Activated T-cell treated with anti-CD3 and anti-CD28 coated beads, Interleukin-2, amount 50 U/mL, for 4 hours (primary cell): ENCODE measurements at regions not wholly inside any gene's neighbourhood (a gene's known extent, or its start where the extent isn't known, plus 50 kb on each side); places are given as distances from the start of the nearest gene placed in this dataset.

Experiments used
- ATAC-seq, 2 donors: fragments of 200-7000 bp; cut with Tn5 transposase; one replicate each; pipeline ENCODE4 v1.10.0; 2021
- DNase-seq: peaks from one replicate; pipeline ENCODE4 v3.0.0-alpha.2; 2020
- H3K27me3 Mint-ChIP-seq: one replicate; pipeline ENCODE4 v1.8.0; 2021; ENCODE audit warnings: low read depth, mixed read lengths
- H3K36me3 Mint-ChIP-seq: one replicate; pipeline ENCODE4 v1.8.0; 2022; ENCODE audit warnings: mixed read lengths; ENCODE audit not compliant: insufficient read depth
- H3K4me1 Mint-ChIP-seq: one replicate; pipeline ENCODE4 v1.8.0; 2021; ENCODE audit warnings: low read depth, mixed read lengths
- H3K4me3 Mint-ChIP-seq: one replicate; pipeline ENCODE4 v1.8.0; 2021; ENCODE audit warnings: mild to moderate bottlenecking, moderate library complexity, mixed read lengths
- H3K9me3 Mint-ChIP-seq: one replicate; pipeline ENCODE4 v1.8.0; 2021; ENCODE audit warnings: mixed read lengths

DNA sequence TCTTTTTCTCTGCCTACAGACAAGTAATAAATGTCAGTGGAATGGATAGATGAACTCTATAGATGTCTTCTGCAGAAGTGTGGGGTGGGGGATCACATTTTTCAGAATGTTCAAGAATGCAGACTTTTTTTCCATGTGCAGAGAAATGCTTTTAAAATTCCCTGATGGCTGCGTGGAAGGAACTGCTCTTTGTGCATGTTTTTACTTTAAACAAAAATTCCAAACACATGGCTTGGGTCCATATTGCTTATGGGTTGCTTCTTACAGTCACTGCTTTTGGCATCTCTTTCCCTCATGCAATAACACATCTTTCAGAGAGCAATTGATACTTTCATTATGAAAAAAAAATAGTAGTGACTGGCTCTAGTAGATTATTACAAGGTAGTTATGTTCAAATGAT lies 1053.6 kb downstream of the NLGN4Y start:
- DNase-seq: no peak
- Mint-ChIP-seq H3K36me3 (no peaks in the 10 kb centered on the region), H3K9me3 (no peaks in the 10 kb centered on the region), H3K27me3 (no peaks in the 10 kb centered on the region), H3K4me3 (no peak overlapping the region), H3K4me1 (no peaks in the 10 kb centered on the region)
- no peak for ATAC-seq

DNA sequence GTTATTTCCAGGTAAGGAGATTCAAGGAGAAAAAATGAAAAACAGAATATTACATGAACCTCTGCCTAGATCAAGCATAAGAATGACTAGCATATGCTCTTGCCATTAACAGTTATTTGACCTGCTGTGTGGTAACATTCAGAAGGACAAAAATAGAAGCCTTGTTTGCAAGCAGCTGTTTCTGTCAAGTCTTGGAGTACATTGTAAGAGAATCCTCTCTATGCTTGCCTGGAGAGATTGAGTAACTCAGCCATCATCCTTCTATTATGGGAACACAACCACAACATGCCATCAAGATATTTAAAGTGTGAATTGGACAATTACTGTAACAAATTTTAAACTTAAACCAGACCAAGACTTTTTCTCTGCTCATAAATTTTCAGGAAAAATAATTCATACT lies 1054.4 kb downstream of the NLGN4Y start:
- Mint-ChIP-seq H3K27me3 (no peaks in the 10 kb centered on the region), H3K36me3 (no peaks in the 10 kb centered on the region), H3K9me3 (no peaks in the 10 kb centered on the region), H3K4me1 (no peaks in the 10 kb centered on the region), H3K4me3 (no peak overlapping the region)
- DNase-seq (no peak), ATAC-seq (no peak)

DNA sequence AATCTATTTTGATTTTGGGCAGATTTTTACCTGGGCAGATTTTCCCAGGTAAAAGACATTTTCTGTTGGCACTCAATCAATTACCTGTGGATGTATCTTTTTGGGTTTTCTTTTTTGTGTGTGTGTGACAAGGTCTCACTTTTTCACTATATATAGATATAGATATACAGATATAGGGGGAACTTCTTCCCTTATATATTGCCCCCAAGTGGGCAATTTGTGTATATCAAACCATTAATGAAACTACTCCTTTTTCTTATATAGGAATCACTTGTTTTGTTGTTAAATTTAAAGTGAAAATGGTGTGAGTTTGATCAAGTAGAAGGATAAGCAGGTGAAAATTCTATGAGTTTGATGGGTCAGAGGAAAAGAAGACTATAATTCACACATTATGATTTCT lies 1054.9 kb downstream of the NLGN4Y start:
- no peak for ATAC-seq
- no peaks in the 10 kb centered on the region for H3K36me3 Mint-ChIP-seq
- no peak for DNase-seq

DNA sequence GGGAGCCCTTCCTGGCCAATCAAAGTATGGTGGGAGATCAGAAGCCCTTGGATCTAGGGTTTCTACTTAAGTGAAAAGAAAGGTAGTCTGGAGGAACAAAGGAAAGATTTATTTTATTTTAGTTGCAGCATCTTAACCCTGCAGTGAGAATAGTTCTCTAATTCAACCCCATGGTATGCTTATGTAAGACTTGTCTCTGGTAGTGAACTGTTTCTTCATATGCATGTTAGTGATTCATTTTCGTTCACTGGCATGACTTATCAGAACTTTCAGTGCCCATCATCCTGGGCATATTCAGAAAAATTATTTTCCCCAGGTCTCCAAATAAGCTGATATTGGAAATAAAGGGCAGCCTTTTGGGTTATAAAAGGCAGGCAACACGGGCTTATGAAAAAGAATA lies 1058.8 kb downstream of the NLGN4Y start:
- Mint-ChIP-seq H3K36me3 (no peaks in the 10 kb centered on the region), H3K27me3 (no peaks in the 10 kb centered on the region), H3K4me1 (no peaks in the 10 kb centered on the region), H3K9me3 (no peaks in the 10 kb centered on the region), H3K4me3 (no peak overlapping the region)
- no peak for ATAC-seq
- no peak for DNase-seq

More for the DNA sequence above, 1054.9 kb downstream of the NLGN4Y start:
- Mint-ChIP-seq H3K9me3 (no peaks in the 10 kb centered on the region), H3K4me3 (no peak overlapping the region), H3K27me3 (no peaks in the 10 kb centered on the region), H3K4me1 (no peaks in the 10 kb centered on the region)

DNA sequence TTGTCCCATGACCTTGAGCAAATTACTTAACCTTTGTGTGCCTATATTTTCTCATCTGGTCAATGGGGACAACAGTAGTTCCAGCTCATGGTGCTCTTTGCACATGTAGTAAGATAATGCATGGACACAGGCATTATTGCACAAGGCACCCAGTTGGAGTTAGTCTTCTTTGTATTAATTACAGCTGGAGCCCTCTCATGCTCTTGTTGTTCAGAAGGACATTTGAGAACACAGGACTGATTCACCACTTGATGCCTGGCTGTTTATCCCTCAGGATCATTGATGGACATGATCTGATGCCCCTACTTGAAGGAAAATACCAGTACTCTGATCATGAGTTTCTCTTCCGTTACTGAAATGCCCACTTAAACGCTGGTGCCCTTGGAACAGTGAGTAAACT lies 1068.6 kb downstream of the NLGN4Y start:
- DNase-seq (no peak), ATAC-seq (no peak)
- no peaks in the 10 kb centered on the region for H3K9me3 Mint-ChIP-seq
- H3K4me3 Mint-ChIP-seq: no peak overlapping the region
- H3K36me3 Mint-ChIP-seq: no peaks in the 10 kb centered on the region
- no peaks in the 10 kb centered on the region for H3K27me3 Mint-ChIP-seq
- H3K4me1 Mint-ChIP-seq: no peaks in the 10 kb centered on the region

DNA sequence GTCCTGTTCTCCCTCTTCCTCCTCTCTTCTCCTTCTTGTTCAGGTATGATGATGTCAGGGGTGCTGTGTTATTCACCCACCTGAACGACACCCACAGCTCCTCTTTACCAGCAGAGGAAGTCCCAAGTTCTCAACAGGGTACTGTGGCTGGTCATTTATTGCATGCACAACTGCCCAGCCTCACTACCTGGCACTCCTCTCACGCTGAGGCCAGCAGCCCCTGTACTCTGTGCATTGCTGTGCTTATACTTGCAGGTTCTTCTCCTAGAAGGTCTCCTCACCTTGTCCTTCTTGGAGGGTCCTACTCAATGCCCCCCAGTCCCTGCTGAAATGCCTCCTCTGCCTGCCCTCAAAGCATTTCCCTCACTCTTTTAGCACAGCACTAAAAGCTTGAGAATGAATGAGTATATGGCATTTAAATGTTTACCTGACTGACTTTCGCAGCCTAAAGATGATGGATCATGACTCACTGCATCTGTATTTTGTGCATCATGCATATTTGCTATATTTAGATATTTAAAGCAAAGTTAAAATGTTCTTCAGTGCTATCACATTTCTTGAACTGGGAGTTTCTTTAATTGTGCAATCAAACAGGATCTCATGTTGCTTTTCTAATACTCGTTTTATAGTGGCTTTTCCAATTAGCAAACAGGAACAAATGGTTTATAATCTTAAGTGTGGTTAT lies 1069.3 kb downstream of the NLGN4Y start:
- no peaks in the 10 kb centered on the region for H3K9me3 Mint-ChIP-seq
- no peaks in the 10 kb centered on the region for H3K36me3 Mint-ChIP-seq
- no peak overlapping the region for H3K4me3 Mint-ChIP-seq
- no peak for DNase-seq
- H3K27me3 Mint-ChIP-seq: no peaks in the 10 kb centered on the region
- no peaks in the 10 kb centered on the region for H3K4me1 Mint-ChIP-seq
- ATAC-seq: no peak

DNA sequence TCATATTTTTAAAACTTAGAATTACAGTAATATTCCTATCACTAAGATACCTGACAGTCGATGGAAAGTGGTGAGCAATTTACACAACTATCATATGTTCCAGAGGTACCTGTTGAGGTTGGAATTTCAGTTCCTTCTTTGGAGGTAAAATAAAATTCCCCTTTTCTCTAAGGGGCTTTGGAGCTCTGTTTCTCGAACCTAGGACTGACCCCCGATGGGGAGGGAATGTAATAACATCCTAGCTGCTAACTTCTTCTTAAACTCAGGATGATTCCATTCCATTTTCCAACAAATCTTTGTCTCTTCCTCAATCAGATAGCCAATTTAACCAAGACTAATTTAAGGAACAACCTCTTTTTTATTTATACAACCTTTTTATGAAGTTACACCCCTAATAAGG lies 1069.8 kb downstream of the NLGN4Y start:
- ATAC-seq (no peak), DNase-seq (no peak)
- H3K27me3 Mint-ChIP-seq: no peaks in the 10 kb centered on the region
- H3K9me3 Mint-ChIP-seq: no peaks in the 10 kb centered on the region
- H3K4me1 Mint-ChIP-seq: no peaks in the 10 kb centered on the region
- H3K36me3 Mint-ChIP-seq: no peaks in the 10 kb centered on the region
- no peak overlapping the region for H3K4me3 Mint-ChIP-seq

DNA sequence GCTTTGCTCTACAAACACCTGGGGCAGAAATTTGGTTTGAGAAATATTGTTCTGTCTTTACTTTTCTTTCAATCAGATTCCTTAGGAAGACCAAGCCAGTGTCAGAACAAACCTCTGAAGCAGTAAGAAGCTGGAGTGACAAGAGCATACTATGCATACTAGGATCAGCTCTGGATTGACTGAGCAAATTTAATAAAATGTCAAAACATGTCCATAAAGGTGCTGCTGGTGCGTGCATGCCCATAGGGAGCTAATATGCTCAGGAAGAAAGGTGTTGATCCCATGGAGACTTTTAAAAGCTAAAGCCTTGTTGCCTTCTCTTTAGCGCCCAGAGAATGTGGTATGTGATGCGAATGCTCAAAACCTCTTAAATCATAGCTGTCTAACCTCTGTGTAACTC lies 1076.2 kb downstream of the NLGN4Y start:
- no peaks in the 10 kb centered on the region for H3K36me3 Mint-ChIP-seq
- no peaks in the 10 kb centered on the region for H3K4me1 Mint-ChIP-seq
- no peak for ATAC-seq
- no peak for DNase-seq
- no peak overlapping the region for H3K4me3 Mint-ChIP-seq
- no peaks in the 10 kb centered on the region for H3K27me3 Mint-ChIP-seq
- no peaks in the 10 kb centered on the region for H3K9me3 Mint-ChIP-seq

DNA sequence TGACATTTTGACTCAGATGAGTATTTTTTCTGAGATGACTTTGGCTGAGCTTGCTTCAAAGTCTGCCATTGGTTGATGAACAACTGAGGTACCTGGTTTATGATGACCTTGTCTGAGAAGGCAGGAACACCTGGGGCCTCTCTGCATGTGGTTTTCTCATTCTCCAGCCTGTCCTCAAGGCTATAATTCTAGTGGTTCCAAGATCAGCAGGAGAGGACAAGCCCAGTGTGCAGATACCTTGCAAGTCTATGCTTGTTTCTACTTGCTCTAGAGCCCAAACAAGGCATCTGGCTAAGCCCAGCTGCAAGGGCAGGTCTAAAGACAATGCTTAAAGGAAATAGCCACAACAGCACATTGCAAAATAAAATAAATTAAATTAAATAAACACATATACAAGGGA lies 1100.0 kb downstream of the NLGN4Y start:
- H3K4me3 Mint-ChIP-seq: no peak overlapping the region
- no peak for ATAC-seq

DNA sequence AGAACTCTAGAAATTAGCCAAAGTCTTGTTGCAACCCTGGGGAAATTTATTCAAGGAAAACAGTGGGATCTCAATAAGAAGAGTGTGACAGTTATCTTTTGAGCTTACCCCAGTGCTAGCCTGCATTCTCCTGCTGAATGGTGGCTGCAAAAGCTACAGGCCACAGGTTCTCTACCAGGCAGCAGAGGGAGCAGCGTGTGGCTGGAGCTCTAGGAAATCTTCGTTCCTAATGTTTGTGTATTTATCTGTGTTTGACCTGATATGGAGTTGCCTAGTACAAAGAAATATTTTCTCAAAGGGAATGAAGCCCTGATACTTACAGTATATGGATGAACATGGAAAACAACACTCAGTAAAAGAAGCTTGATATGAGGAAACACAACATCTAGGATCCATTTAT lies 1100.6 kb downstream of the NLGN4Y start:
- DNase-seq (no peak), ATAC-seq (no peak)
- no peaks in the 10 kb centered on the region for H3K4me1 Mint-ChIP-seq
- H3K4me3 Mint-ChIP-seq: no peak overlapping the region
- no peaks in the 10 kb centered on the region for H3K36me3 Mint-ChIP-seq
- H3K9me3 Mint-ChIP-seq: peaks cover 3% of the 10 kb centered on the region
- no peaks in the 10 kb centered on the region for H3K27me3 Mint-ChIP-seq

More for the DNA sequence above, 1100.0 kb downstream of the NLGN4Y start:
- H3K36me3 Mint-ChIP-seq: no peaks in the 10 kb centered on the region
- H3K27me3 Mint-ChIP-seq: no peaks in the 10 kb centered on the region
- DNase-seq: no peak
- peaks cover 7% of the 10 kb centered on the region for H3K9me3 Mint-ChIP-seq
- no peaks in the 10 kb centered on the region for H3K4me1 Mint-ChIP-seq

DNA sequence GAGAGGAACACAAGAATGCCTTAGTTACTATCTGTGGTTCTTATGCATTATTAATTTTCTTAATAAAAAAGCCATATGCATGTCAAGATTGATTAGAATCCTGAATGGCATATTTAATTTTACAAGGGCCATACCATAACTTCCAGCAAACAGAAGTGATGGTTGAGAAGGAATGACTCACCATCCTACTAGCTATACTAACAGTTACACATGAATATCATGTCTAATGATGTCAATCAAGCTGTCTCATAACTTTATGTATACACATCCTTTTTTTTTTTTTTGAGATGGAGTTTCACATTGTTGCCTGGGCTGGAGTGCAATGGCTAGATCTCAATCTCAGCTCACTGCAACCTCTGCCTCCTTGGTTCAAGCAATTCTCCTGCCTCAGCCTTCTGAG lies 1123.9 kb downstream of the NLGN4Y start:
- ATAC-seq (no peak), DNase-seq (no peak)
- Mint-ChIP-seq H3K27me3 (no peaks in the 10 kb centered on the region), H3K36me3 (no peaks in the 10 kb centered on the region), H3K4me3 (no peak overlapping the region), H3K9me3 (no peaks in the 10 kb centered on the region), H3K4me1 (no peaks in the 10 kb centered on the region)

DNA sequence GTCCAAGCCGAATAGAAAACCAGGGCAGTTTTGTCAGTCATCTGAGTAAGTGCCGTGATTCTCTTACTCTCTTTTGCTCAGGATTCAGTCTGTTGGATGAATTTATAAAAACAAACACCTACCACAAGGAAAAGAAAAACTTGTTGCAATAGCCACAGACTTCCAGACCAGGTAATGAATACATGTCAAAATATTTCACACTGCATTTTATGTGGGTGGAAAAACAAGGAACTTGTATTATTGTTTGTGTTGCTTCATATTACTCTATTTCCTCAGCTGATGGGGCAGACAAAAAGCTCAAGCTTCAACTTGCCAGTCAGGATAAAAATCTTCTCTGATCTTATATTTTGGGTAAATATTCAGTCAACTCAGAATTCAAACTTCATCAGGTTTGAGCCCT lies 1125.7 kb downstream of the NLGN4Y start:
- no peaks in the 10 kb centered on the region for H3K36me3 Mint-ChIP-seq
- H3K27me3 Mint-ChIP-seq: no peaks in the 10 kb centered on the region
- DNase-seq: no peak
- no peaks in the 10 kb centered on the region for H3K4me1 Mint-ChIP-seq
- no peak for ATAC-seq
- H3K4me3 Mint-ChIP-seq: no peak overlapping the region
- H3K9me3 Mint-ChIP-seq: no peaks in the 10 kb centered on the region

DNA sequence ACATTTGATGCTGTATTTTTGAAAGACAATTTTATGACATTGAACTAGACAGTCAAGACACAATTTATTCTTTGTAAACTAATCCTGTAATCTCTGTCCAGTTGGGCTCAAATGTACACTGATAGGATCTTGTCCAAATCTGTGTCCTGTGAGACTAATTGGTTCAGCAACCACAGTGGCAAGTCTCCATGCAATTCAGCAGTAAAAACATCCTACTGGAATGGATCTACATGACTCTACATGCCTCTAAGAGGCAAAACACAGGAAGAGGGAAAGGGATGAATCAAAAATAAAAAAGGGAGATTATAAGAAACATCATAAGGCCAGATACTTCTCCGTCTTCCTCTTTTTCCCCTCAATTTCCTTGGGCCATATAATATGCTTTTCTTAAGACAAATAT lies 1164.2 kb downstream of the NLGN4Y start:
- ATAC-seq (no peak), DNase-seq (no peak)
- Mint-ChIP-seq H3K27me3 (no peaks in the 10 kb centered on the region), H3K4me1 (no peaks in the 10 kb centered on the region), H3K4me3 (no peak overlapping the region), H3K9me3 (no peaks in the 10 kb centered on the region), H3K36me3 (no peaks in the 10 kb centered on the region)

DNA sequence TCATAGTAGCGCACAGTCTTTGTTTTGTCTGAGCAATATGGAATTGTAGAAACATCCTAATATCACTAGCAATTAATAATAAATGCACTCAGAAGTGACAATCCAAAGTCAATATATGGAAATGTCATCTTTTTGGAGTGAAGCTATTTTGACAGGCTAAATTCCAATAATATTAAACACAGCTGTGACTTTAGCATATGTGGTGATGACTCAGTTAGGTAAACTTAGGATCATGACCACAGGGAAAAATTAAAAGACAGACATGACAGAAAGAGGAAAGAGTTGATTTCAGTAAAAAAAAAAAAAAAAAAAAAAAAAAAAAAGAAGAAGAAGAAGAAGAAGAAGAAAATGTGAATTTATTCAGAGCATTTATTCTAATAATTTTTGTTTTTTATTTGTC lies 1165.7 kb downstream of the NLGN4Y start:
- Mint-ChIP-seq H3K4me3 (no peak overlapping the region), H3K4me1 (no peaks in the 10 kb centered on the region), H3K9me3 (no peaks in the 10 kb centered on the region), H3K36me3 (no peaks in the 10 kb centered on the region), H3K27me3 (no peaks in the 10 kb centered on the region)
- ATAC-seq (no peak), DNase-seq (no peak)

DNA sequence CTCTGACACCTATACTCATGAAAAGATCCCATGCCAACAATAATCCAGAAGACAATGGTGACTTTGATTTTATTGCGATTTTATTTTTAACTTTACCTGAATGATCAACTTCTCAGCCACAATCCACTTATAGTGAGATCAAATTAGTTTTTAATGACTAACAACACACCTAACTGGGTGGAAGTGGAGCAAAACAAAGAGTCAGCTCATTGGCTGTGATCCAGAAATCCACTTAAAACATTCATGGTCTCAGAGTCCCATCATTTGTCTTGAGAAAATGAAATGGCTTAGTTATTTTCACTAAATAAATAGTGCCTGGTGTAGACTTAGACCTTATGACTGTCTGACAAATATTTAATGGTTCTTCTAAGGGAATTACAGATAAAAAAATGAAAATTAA lies 1177.8 kb downstream of the NLGN4Y start:
- H3K27me3 Mint-ChIP-seq: no peaks in the 10 kb centered on the region
- no peak for DNase-seq

DNA sequence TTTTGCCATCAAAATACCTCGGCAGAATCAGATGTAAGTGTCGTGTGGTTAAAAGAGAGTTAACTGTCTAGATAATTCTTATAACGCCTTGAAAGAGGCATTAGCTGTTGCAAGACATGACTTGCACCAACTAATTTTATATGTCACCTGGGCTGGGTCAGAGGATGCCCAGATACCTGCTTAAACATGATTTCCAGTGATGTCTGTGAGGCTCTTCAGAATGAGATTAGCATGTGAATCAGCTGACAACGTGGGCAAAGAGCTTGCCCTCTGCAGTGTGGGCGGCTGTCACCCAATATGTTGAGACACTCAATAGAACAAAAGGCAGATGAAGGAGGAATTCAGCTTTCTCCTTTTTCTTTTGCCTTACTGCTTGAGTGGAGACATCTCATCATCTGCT lies 1180.6 kb downstream of the NLGN4Y start:
- Mint-ChIP-seq H3K9me3 (peaks cover 3% of the 10 kb centered on the region), H3K36me3 (no peaks in the 10 kb centered on the region), H3K27me3 (no peaks in the 10 kb centered on the region), H3K4me3 (no peak overlapping the region), H3K4me1 (no peaks in the 10 kb centered on the region)
- no peak for DNase-seq
- no peak for ATAC-seq

More for the DNA sequence above, 1177.8 kb downstream of the NLGN4Y start:
- ATAC-seq: no peak
- Mint-ChIP-seq H3K4me3 (no peak overlapping the region), H3K4me1 (no peaks in the 10 kb centered on the region), H3K9me3 (no peaks in the 10 kb centered on the region), H3K36me3 (no peaks in the 10 kb centered on the region)
